Panc1 (cell line): ENCODE measurements at regions not wholly inside any gene's neighbourhood (a gene's known extent, or its start where the extent isn't known, plus 50 kb on each side); places are given as distances from the start of the nearest gene placed in this dataset.

Experiments
- ATAC-seq: fragments of 200-7000 bp; cut with Tn5 transposase; 2 replicates; pipeline ENCODE4 v1.9.1; 2020; ENCODE audit warnings: mild to moderate bottlenecking, moderate library complexity
- BruUV-seq: library from RNA; stranded (reverse); fragments of 400-500 nt; replicated peaks from 2 replicates; lab custom pipeline; 2021; lab: Mats Ljungman, UMichigan
- CTCF ChIA-PET: fragments of 300-600 bp; sonication (Branson Sonifier 250); formaldehyde crosslinking; loops from one replicate; lab custom pipeline; 2022; ENCODE audit warnings: antibody characterized with exemption; lab: Charles Lee
- POLR2A ChIA-PET: fragments of 300-600 bp; sonication (Branson Sonifier 250); formaldehyde crosslinking; loops from one replicate; lab custom pipeline; 2022; ENCODE audit warnings: antibody characterized with exemption; lab: Charles Lee
- DNase-seq: peaks from one replicate; pipeline ENCODE4 v3.0.0-alpha.2; 2010; ENCODE audit warnings: low read depth, low spot score
- H3K27ac ChIP-seq: 2 replicates; pipeline ENCODE4 v1.5.1; 2011; ENCODE audit warnings: mild to moderate bottlenecking, low read length, inconsistent platforms
- H3K27me3 ChIP-seq: fragments of 200-500 bp; sonication (Bioruptor generic); 2 replicates; pipeline ENCODE4 v1.6.0; 2014; ENCODE audit warnings: low read length, inconsistent platforms; ENCODE audit not compliant: control insufficient read depth, insufficient read depth
- H3K36me3 ChIP-seq: fragments of 200-500 bp; sonication (Bioruptor generic); 2 replicates; pipeline ENCODE4 v1.5.1; 2014; ENCODE audit warnings: inconsistent platforms, mild to moderate bottlenecking, low read length, moderate library complexity; ENCODE audit not compliant: control insufficient read depth, insufficient read depth
- H3K4me1 ChIP-seq: 2 replicates; pipeline ENCODE4 v1.5.1; 2011; ENCODE audit warnings: inconsistent platforms, mild to moderate bottlenecking, low read length, moderate library complexity; ENCODE audit not compliant: control insufficient read depth, insufficient read depth
- H3K4me3 ChIP-seq, 2 experiments: 2 replicates each; pipeline ENCODE4 v1.5.1; 2011 to 2012; ENCODE audit warnings: low read depth in 2 of 2, low read length in 2 of 2, mild to moderate bottlenecking in 2 of 2, inconsistent platforms in 1 of 2, moderate library complexity in 1 of 2
- H3K9me3 ChIP-seq: fragments of 200-500 bp; sonication (Bioruptor generic); 2 replicates; pipeline ENCODE4 v1.5.1; 2014; ENCODE audit warnings: low read depth, mild to moderate bottlenecking, inconsistent platforms, low read length, moderate library complexity; ENCODE audit not compliant: control insufficient read depth, insufficient read depth
- CTCF ChIP-seq: fragments of 450-650 bp; IDR thresholded peaks from 2 replicates; pipeline ENCODE4 v1.5.1; 2017; ENCODE audit warnings: mild to moderate bottlenecking
- POLR2AphosphoS5 ChIP-seq: IDR thresholded peaks from 2 replicates; pipeline ENCODE4 v1.6.1; 2012; ENCODE audit warnings: mild to moderate bottlenecking, low read depth, low read length, moderate library complexity
- REST ChIP-seq, 2 experiments: IDR thresholded peaks; 2 replicates each; pipeline ENCODE4 v1.6.1; 2011 to 2012; ENCODE audit warnings: low read depth in 2 of 2, control low read depth in 1 of 2, low read length in 1 of 2, mild to moderate bottlenecking in 1 of 2, moderate library complexity in 1 of 2; ENCODE audit not compliant: insufficient read depth in 1 of 2
- SIN3A ChIP-seq: IDR thresholded peaks from 2 replicates; pipeline ENCODE4 v1.6.1; 2012; ENCODE audit warnings: low read depth, mild to moderate bottlenecking, low read length, moderate library complexity, borderline replicate concordance; ENCODE audit not compliant: insufficient read depth
- TCF7L2 ChIP-seq: IDR thresholded peaks from 2 replicates; pipeline ENCODE4 v1.6.1; 2011; ENCODE audit warnings: mild to moderate bottlenecking, low read depth, low read length, inconsistent platforms
- in situ Hi-C: cut with HindIII; loops from 2 replicates; pipeline ENCODE4 v1.10.0; 2016; ENCODE audit warnings: low sequenced_read_pairs, low pct_unique_long_range_greater_than_20kb
- intact Hi-C: fragments of 100-400 bp; cut with micrococcal nuclease; formaldehyde crosslinking; loops from one replicate; pipeline ENCODE4 v1.10.0; 2022; ENCODE audit not compliant: unreplicated experiment

GRCh38 chr1:56115701-56116100 lies 463.7 kb downstream of the PLPP3 start:
- in situ Hi-C loops (no loop called here), intact Hi-C loops (no loop called here)
- Histone ChIP-seq H3K27ac (no peak overlapping the region), H3K9me3 (no peaks in the 10 kb centered on the region), H3K4me1 (no peaks in the 10 kb centered on the region), H3K36me3 (no peaks in the 10 kb centered on the region), H3K27me3 (no peaks in the 10 kb centered on the region), H3K4me3 (no peak overlapping the region)
- BruUV-seq = no TSS peak
- ChIA-PET CTCF (no interaction called here), POLR2A (no interaction called here)
- TF ChIP-seq CTCF = no peak
- ATAC-seq (no peak), DNase-seq (no peak)

GRCh38 chr1:56113679-56114078 lies 465.7 kb downstream of the PLPP3 start:
- Histone ChIP-seq H3K36me3 (no peaks in the 10 kb centered on the region), H3K4me3 (no peak overlapping the region), H3K27ac (no peak overlapping the region), H3K9me3 (no peaks in the 10 kb centered on the region), H3K4me1 (no peaks in the 10 kb centered on the region), H3K27me3 (no peaks in the 10 kb centered on the region)
- intact Hi-C loops = no loop called here
- TF ChIP-seq CTCF (no peak), SIN3A (no peak), REST (IDR thresholded peaks at IDR 0.05; ENCODE audit: insufficient read depth in 1 of 2, low read depth in 2 of 2, low read length in 1 of 2) (no peak), TCF7L2 (no peak), POLR2AphosphoS5 (no peak)
- no peak for DNase-seq
- ChIA-PET POLR2A (no interaction called here), CTCF (no interaction called here)
- BruUV-seq = no TSS peak
- in situ Hi-C loops = no loop called here
- no peak for ATAC-seq

GRCh38 chr1:56107275-56107638 lies 472.1 kb downstream of the PLPP3 start:
- POLR2A ChIA-PET = interaction anchor here (0.6 kb wide), 1 partner anchor 565 kb away, joined by 3 read pairs; no protein-coding TSS in a partner anchor
- TF ChIP-seq REST (IDR thresholded peaks at IDR 0.05; ENCODE audit: insufficient read depth in 1 of 2, low read depth in 2 of 2, low read length in 1 of 2) = no peak
- TF ChIP-seq CTCF = no peak
- no peak for TF ChIP-seq POLR2AphosphoS5
- TF ChIP-seq SIN3A = no peak
- no peak for TF ChIP-seq TCF7L2
- intact Hi-C loops = no loop called here
- CTCF ChIA-PET = no interaction called here
- Histone ChIP-seq H3K36me3 (no peaks in the 10 kb centered on the region), H3K27me3 (no peaks in the 10 kb centered on the region), H3K9me3 (peaks cover 9% of the 10 kb centered on the region; the same call in 1 of the 2 replicates), H3K4me3 (no peak overlapping the region), H3K27ac (no peak overlapping the region), H3K4me1 (no peaks in the 10 kb centered on the region)
- ATAC-seq (no peak), DNase-seq (no peak)
- BruUV-seq = no TSS peak
- in situ Hi-C loops = no loop called here
